RWPE2 (cell line): ENCODE measurements at regions not wholly inside any gene's neighbourhood (a gene's known extent, or its start where the extent isn't known, plus 50 kb on each side); places are given as distances from the start of the nearest gene placed in this dataset.
"Not testable (repeated sequence)": the region's sequence is repeated elsewhere in the genome, so short reads cannot be mapped to it uniquely, and the experiment has no call there.

Source experiments
- ATAC-seq: fragments of 200-7000 bp; cut with Tn5 transposase; 3 replicates; pipeline ENCODE4 v1.9.1; 2021; ENCODE audit warnings: low read depth
- DNase-seq: peaks from one replicate; pipeline ENCODE4 v3.0.0-alpha.2; 2020; ENCODE audit warnings: low spot score
- H3K27ac ChIP-seq: fragments of 450-650 bp; 2 replicates; pipeline ENCODE4 v1.5.1; 2017; ENCODE audit warnings: mild to moderate bottlenecking; ENCODE audit not compliant: poor library complexity, severe bottlenecking
- H3K27me3 ChIP-seq: fragments of 250-450 bp; sonication (Bioruptor Pico); 2 replicates; pipeline ENCODE4 v1.5.1; 2021; ENCODE audit warnings: mild to moderate bottlenecking, moderate library complexity; ENCODE audit not compliant: insufficient read depth, poor library complexity, severe bottlenecking
- H3K36me3 ChIP-seq: fragments of 250-450 bp; sonication (Bioruptor Pico); 2 replicates; pipeline ENCODE4 v1.5.1; 2020; ENCODE audit warnings: low read depth, mild to moderate bottlenecking, moderate library complexity
- H3K4me1 ChIP-seq: fragments of 250-450 bp; sonication (Bioruptor Pico); 2 replicates; pipeline ENCODE4 v1.5.1; 2021; ENCODE audit warnings: mild to moderate bottlenecking, moderate library complexity; ENCODE audit not compliant: insufficient read depth, poor library complexity, severe bottlenecking
- H3K4me3 ChIP-seq: fragments of 250-450 bp; sonication (Bioruptor Pico); 2 replicates; pipeline ENCODE4 v1.5.1; 2021; ENCODE audit warnings: mild to moderate bottlenecking, moderate library complexity; ENCODE audit not compliant: severe bottlenecking
- H3K9me3 ChIP-seq: fragments of 250-450 bp; sonication (Bioruptor Pico); 2 replicates; pipeline ENCODE4 v1.5.1; 2021; ENCODE audit warnings: mild to moderate bottlenecking, moderate library complexity; ENCODE audit not compliant: severe bottlenecking

DNA sequence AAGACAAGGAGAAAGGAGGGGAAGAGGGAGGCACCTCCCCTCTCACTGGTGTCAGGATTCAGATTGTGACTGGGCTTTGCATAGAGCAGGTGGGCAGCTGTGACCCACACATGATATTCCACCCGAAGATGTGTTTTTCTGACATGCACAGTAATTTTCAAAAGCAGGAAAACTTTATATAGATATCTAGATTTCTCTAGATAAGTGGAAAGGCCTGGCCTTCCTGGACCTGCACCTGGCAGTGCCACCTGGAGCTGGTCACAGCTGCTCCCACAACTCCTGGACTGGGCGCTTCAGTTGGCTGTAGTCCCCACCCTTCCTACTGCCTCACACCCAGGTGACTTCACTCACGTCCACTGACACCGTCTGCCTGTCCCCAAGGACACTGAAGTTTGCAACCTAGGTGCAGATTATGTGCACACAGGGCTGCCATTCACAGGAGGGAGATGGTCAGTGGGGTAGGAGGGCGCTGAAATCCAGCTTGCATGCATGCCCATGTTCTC, 70.4 kb upstream of the PLGLB2 start:
- not testable (repeated sequence) for H3K27me3 ChIP-seq, H3K36me3 ChIP-seq, H3K27ac ChIP-seq, H3K4me3 ChIP-seq, H3K9me3 ChIP-seq, DNase-seq, ATAC-seq, H3K4me1 ChIP-seq

DNA sequence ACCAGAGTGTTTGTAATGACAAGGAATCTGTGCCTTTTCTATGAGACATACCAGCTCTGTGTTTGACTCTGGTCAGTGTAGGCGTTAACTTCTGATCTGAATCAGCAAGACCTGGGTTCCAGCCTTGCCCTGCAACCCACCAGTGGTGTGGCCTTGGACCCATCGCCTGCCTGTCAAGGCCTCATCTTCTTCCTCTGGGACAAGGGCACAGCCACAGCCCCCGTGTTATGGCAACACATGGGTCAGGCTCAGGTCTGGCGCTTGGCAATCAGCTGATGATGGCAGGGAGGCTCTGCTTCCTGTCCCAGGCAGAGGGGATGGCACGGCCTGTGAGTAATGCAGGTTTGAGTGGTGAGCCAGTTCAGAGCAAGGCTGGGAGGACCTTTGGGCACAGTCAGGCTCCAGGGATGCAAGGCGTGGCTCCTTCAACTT, 69.1 kb upstream of the PLGLB2 start:
- not testable (repeated sequence) for H3K4me1 ChIP-seq, H3K36me3 ChIP-seq, H3K27me3 ChIP-seq, H3K27ac ChIP-seq, DNase-seq, H3K9me3 ChIP-seq, H3K4me3 ChIP-seq
- ATAC-seq: peak; percentile 94

DNA sequence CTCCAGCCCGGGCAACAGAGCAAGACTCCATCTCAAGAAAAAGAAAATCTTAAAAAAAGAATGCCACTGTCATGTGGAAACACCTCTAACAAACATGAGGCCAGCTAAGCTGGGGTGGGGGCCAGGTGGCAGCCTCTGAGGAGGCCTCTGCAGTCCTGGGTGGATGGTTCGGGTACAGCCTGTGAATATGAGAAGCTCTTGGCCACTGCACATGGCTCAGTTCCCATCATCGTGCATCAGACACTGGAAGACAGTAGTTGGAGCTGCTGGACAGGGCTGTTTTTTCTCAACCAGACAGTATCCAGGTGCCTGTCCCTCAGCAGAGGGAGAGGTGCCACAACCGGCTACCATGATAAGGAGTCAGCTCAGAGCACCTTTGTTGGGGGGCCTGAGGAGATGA, 67.9 kb upstream of the PLGLB2 start:
- H3K9me3 ChIP-seq, H3K4me3 ChIP-seq, H3K27me3 ChIP-seq, H3K4me1 ChIP-seq, H3K36me3 ChIP-seq, ATAC-seq, H3K27ac ChIP-seq, DNase-seq: not testable (repeated sequence)

DNA sequence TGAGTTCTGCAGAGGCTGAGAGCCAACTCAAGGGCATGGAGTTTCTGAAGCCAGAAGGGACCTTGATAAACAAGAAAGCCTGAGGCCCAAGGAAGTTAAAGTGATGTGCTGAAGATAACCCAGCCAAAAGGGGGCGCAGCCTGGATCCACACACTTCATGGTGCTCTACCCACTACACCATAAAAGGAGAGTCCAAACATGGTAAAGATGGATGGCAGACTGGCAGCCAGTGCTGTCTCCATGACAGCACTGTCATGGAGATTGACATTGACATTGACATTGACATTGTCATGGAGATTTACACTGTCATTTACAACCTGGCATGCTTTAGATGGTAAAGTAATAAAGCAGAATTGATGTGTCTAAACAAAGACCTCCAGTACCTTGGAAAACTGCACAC, 67.2 kb upstream of the PLGLB2 start:
- H3K9me3 ChIP-seq, H3K4me3 ChIP-seq, DNase-seq, H3K27me3 ChIP-seq, H3K4me1 ChIP-seq, ATAC-seq, H3K36me3 ChIP-seq, H3K27ac ChIP-seq: not testable (repeated sequence)

DNA sequence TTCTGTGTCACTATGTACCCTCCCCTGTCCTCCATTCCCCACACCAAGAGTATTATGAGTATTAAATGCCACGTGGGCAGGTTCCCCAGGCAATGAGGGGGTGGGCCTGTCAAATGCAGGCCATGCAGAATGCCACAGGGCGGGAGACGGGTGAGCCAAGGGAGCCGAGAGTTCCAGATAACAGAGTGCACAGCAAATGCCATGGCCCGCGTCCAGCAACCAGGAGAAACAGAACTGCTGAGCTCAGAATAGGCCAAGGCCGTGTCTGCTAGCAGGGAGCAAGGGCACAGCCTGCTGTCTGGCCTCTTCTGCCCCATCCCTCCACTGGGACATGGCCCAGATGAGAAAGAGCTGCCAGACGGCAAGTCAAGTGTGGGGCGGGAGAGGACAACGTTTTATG, 64.4 kb upstream of the PLGLB2 start:
- not testable (repeated sequence) for H3K36me3 ChIP-seq, H3K4me1 ChIP-seq, H3K4me3 ChIP-seq, H3K27ac ChIP-seq, H3K9me3 ChIP-seq, ATAC-seq, H3K27me3 ChIP-seq, DNase-seq

- H3K27ac ChIP-seq, H3K4me3 ChIP-seq, H3K27me3 ChIP-seq, ATAC-seq, DNase-seq, H3K36me3 ChIP-seq, H3K9me3 ChIP-seq, H3K4me1 ChIP-seq: not testable (repeated sequence)
These were observed 63.9 kb upstream of the PLGLB2 start for GRCh38 chr2:87683961-87684360.

DNA sequence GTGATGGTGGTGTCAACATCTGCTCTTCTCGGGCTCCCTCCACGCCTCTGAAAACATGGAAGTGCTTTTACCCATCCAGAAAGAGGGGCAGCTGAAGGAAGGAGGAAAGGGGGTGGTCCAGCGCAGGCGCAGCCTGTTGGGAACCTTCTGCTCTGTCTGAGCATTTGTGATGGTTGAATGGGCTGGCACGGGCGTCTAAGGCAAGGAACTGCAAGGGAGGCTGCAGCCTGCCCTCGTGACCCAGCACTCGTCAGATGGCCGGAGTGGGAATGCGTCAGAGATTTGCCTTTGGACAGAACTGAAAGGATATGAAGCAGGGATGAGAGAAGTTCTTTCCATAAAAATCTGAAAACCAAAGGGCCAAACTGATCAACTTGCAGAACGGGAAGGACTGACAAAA, 62.3 kb upstream of the PLGLB2 start:
- not testable (repeated sequence) for DNase-seq, H3K36me3 ChIP-seq, H3K27ac ChIP-seq, H3K27me3 ChIP-seq, ATAC-seq, H3K9me3 ChIP-seq, H3K4me1 ChIP-seq, H3K4me3 ChIP-seq

- ATAC-seq, H3K9me3 ChIP-seq, H3K27me3 ChIP-seq, H3K36me3 ChIP-seq, DNase-seq, H3K4me3 ChIP-seq, H3K4me1 ChIP-seq, H3K27ac ChIP-seq: not testable (repeated sequence)
These were observed 60.9 kb upstream of the PLGLB2 start for GRCh38 chr2:87686873-87687549.

- H3K36me3 ChIP-seq, H3K27me3 ChIP-seq, H3K9me3 ChIP-seq, H3K4me3 ChIP-seq, ATAC-seq, DNase-seq, H3K4me1 ChIP-seq, H3K27ac ChIP-seq: not testable (repeated sequence)
These were observed 60.2 kb upstream of the PLGLB2 start for GRCh38 chr2:87687550-87688270.

- H3K9me3 ChIP-seq, H3K4me1 ChIP-seq, H3K36me3 ChIP-seq, H3K4me3 ChIP-seq, DNase-seq, ATAC-seq, H3K27me3 ChIP-seq, H3K27ac ChIP-seq: not testable (repeated sequence)
These were observed 55.8 kb upstream of the PLGLB2 start for GRCh38 chr2:87691899-87692592.

DNA sequence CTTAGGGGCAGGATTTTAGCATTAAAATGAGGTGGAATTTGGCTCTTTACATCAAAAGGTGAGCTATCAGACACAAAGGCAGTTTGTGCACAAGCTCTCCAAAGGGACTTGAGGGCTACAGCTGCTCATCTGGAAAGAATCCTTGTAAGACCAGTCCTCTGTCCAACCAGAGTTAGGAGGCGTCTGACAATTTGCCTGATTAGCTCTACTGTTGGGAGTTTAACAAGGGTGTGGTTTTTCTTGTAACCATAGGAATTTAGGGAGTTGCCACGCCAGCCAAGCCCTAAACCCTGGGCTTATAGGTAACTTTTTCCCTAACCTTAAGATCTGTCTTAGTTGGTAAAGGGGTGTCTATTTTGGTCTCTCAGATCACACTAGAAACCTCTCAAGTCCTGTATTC, 55.0 kb upstream of the PLGLB2 start:
- peak; percentile 80 for ATAC-seq
- not testable (repeated sequence) for DNase-seq, H3K27me3 ChIP-seq, H3K4me3 ChIP-seq, H3K36me3 ChIP-seq, H3K4me1 ChIP-seq, H3K27ac ChIP-seq, H3K9me3 ChIP-seq
